ENCODE measurements at regions not wholly inside any gene's neighbourhood (a gene's known extent, or its start where the extent isn't known, plus 50 kb on each side); places are given as distances from the start of the nearest gene placed in this dataset.

GRCh38 chr4:111798840-111799239, 346.4 kb upstream of the FAM241A start:
- no peak for DNase-seq
- H3K9ac ChIP-seq (ENCODE audit: low read length), result no peak overlapping the region
- H3K9me2 ChIP-seq (replicated peaks; ENCODE audit: insufficient read depth, low read length), result no peaks in the 10 kb centered on the region
- H3K27me3 ChIP-seq (replicated peaks; ENCODE audit: insufficient read depth, low read length), result no peaks in the 10 kb centered on the region
- H3K4me3 ChIP-seq (ENCODE audit: low read length), result no peak overlapping the region
- no peaks in the 10 kb centered on the region for H3K36me3 ChIP-seq (replicated peaks; ENCODE audit: insufficient read depth, low read length)
- H4K20me1 ChIP-seq (ENCODE audit: insufficient read depth, low read length), result no peaks in the 10 kb centered on the region
- no peaks in the 10 kb centered on the region for H3K79me2 ChIP-seq (ENCODE audit: low read length)
- no peak overlapping the region for H3K4me2 ChIP-seq (ENCODE audit: low read depth, low read length)
- H2AFZ ChIP-seq (ENCODE audit: low read length), result no peak overlapping the region
- H3K9me3 ChIP-seq (replicated peaks; ENCODE audit: insufficient read depth, low read length), result no peaks in the 10 kb centered on the region
- H3K4me1 ChIP-seq (ENCODE audit: low read length), result no peaks in the 10 kb centered on the region
- no peak overlapping the region for H3K27ac ChIP-seq (ENCODE audit: low read length)
- TF ChIP-seq EZH2 (optimal IDR thresholded peaks at IDR 0.05; ENCODE audit: low read depth, low read length), result no peak
- TF ChIP-seq EZH2phosphoT487 (IDR thresholded peaks at IDR 0.05; ENCODE audit: low read length), result no peak
- no peak for TF ChIP-seq CTCF (IDR thresholded peaks at IDR 0.05; ENCODE audit: low read length)
- H3F3A ChIP-seq (ENCODE audit: insufficient read depth, low read length), result no peaks in the 10 kb centered on the region

- Histone ChIP-seq H3K9ac (ENCODE audit: low read length) (no peak overlapping the region), H4K20me1 (ENCODE audit: insufficient read depth, low read length) (no peaks in the 10 kb centered on the region), H3K27me3 (replicated peaks; ENCODE audit: insufficient read depth, low read length) (no peaks in the 10 kb centered on the region), H3K4me3 (ENCODE audit: low read length) (no peak overlapping the region), H3F3A (ENCODE audit: insufficient read depth, low read length) (no peaks in the 10 kb centered on the region), H3K9me3 (replicated peaks; ENCODE audit: insufficient read depth, low read length) (no peaks in the 10 kb centered on the region), H3K4me2 (ENCODE audit: low read depth, low read length) (no peak overlapping the region), H3K4me1 (ENCODE audit: low read length) (no peaks in the 10 kb centered on the region), H2AFZ (ENCODE audit: low read length) (no peak overlapping the region), H3K9me2 (replicated peaks; ENCODE audit: insufficient read depth, low read length) (no peaks in the 10 kb centered on the region), H3K27ac (ENCODE audit: low read length) (no peak overlapping the region), H3K36me3 (replicated peaks; ENCODE audit: insufficient read depth, low read length) (no peaks in the 10 kb centered on the region), H3K79me2 (ENCODE audit: low read length) (no peaks in the 10 kb centered on the region)
- no peak for TF ChIP-seq EZH2phosphoT487 (IDR thresholded peaks at IDR 0.05; ENCODE audit: low read length)
- no peak for DNase-seq
Observed at GRCh38 chr4:111800551-111800950, 344.7 kb upstream of the FAM241A start.

GRCh38 chr4:111802191-111802590, 343.1 kb upstream of the FAM241A start:
- Histone ChIP-seq H3K36me3 (replicated peaks; ENCODE audit: insufficient read depth, low read length) (no peaks in the 10 kb centered on the region), H3K79me2 (ENCODE audit: low read length) (no peaks in the 10 kb centered on the region), H3K4me1 (ENCODE audit: low read length) (no peaks in the 10 kb centered on the region), H3K9ac (ENCODE audit: low read length) (no peak overlapping the region), H3K9me2 (replicated peaks; ENCODE audit: insufficient read depth, low read length) (no peaks in the 10 kb centered on the region), H4K20me1 (ENCODE audit: insufficient read depth, low read length) (no peaks in the 10 kb centered on the region), H3K4me2 (ENCODE audit: low read depth, low read length) (no peak overlapping the region), H3K9me3 (replicated peaks; ENCODE audit: insufficient read depth, low read length) (no peaks in the 10 kb centered on the region), H3F3A (ENCODE audit: insufficient read depth, low read length) (no peaks in the 10 kb centered on the region), H3K27ac (ENCODE audit: low read length) (no peak overlapping the region), H3K4me3 (ENCODE audit: low read length) (no peak overlapping the region), H3K27me3 (replicated peaks; ENCODE audit: insufficient read depth, low read length) (no peaks in the 10 kb centered on the region), H2AFZ (ENCODE audit: low read length) (no peak overlapping the region)
- TF ChIP-seq CTCF (IDR thresholded peaks at IDR 0.05; ENCODE audit: low read length), result no peak
- TF ChIP-seq EZH2phosphoT487 (IDR thresholded peaks at IDR 0.05; ENCODE audit: low read length), result no peak
- TF ChIP-seq EZH2 (optimal IDR thresholded peaks at IDR 0.05; ENCODE audit: low read depth, low read length), result no peak
- no peak for DNase-seq

- no peaks in the 10 kb centered on the region for H3K36me3 ChIP-seq (replicated peaks; ENCODE audit: insufficient read depth, low read length)
- H3K9me2 ChIP-seq (replicated peaks; ENCODE audit: insufficient read depth, low read length), result no peaks in the 10 kb centered on the region
- H3K4me2 ChIP-seq (ENCODE audit: low read depth, low read length), result no peak overlapping the region
- no peaks in the 10 kb centered on the region for H3F3A ChIP-seq (ENCODE audit: insufficient read depth, low read length)
- H4K20me1 ChIP-seq (ENCODE audit: insufficient read depth, low read length), result no peaks in the 10 kb centered on the region
- H3K27me3 ChIP-seq (replicated peaks; ENCODE audit: insufficient read depth, low read length), result no peaks in the 10 kb centered on the region
- no peak overlapping the region for H3K9ac ChIP-seq (ENCODE audit: low read length)
- TF ChIP-seq EZH2 (optimal IDR thresholded peaks at IDR 0.05; ENCODE audit: low read depth, low read length) (no peak), CTCF (IDR thresholded peaks at IDR 0.05; ENCODE audit: low read length) (no peak), EZH2phosphoT487 (IDR thresholded peaks at IDR 0.05; ENCODE audit: low read length) (no peak)
- DNase-seq, result no peak
- no peaks in the 10 kb centered on the region for H3K4me1 ChIP-seq (ENCODE audit: low read length)
- no peak overlapping the region for H3K27ac ChIP-seq (ENCODE audit: low read length)
- no peaks in the 10 kb centered on the region for H3K79me2 ChIP-seq (ENCODE audit: low read length)
- no peak overlapping the region for H2AFZ ChIP-seq (ENCODE audit: low read length)
- H3K4me3 ChIP-seq (ENCODE audit: low read length), result no peak overlapping the region
- H3K9me3 ChIP-seq (replicated peaks; ENCODE audit: insufficient read depth, low read length), result no peaks in the 10 kb centered on the region
Observed at GRCh38 chr4:111806331-111806730, 338.9 kb upstream of the FAM241A start.

Data from MM.1S (cell line).